HCT116 (cell line): ENCODE measurements at regions not wholly inside any gene's neighbourhood (a gene's known extent, or its start where the extent isn't known, plus 50 kb on each side); places are given as distances from the start of the nearest gene placed in this dataset.

Experiments used
- ATAC-seq: fragments of 200-7000 bp; cut with Tn5 transposase; 2 replicates; pipeline ENCODE4 v1.9.1; 2020; ENCODE audit warnings: mild to moderate bottlenecking, moderate library complexity
- BruUV-seq: library from RNA; stranded (reverse); fragments of 400-500 nt; replicated peaks from 2 replicates; lab custom pipeline; 2021; lab: Mats Ljungman, UMichigan
- CTCF ChIA-PET: fragments of 300-600 bp; sonication (Branson Sonifier 250); formaldehyde crosslinking; loops from one replicate; lab custom pipeline; 2021; ENCODE audit warnings: antibody characterized with exemption; lab: Charles Lee
- POLR2A ChIA-PET: fragments of 300-600, 350-600 bp; sonication (Branson Sonifier 250); formaldehyde crosslinking; loops from one replicate; lab custom pipeline; 2021; ENCODE audit warnings: antibody characterized with exemption; lab: Charles Lee
- RAD21 ChIA-PET, 2 experiments: fragments of 300-600 bp; sonication (Branson Sonifier 250); formaldehyde crosslinking; loops; one replicate each; lab custom pipeline; 2023; ENCODE audit warnings: low total read pairs in 2 of 2; ENCODE audit not compliant: uncharacterized antibody in 2 of 2, unreplicated experiment in 2 of 2, low non-redundant PET in 1 of 2; lab: Charles Lee
- DNase-seq: peaks from one replicate; pipeline ENCODE4 v3.0.0-alpha.2; 2010; ENCODE audit warnings: low read depth, low spot score
- H2AFZ ChIP-seq: fragments of 200-600 bp; shearing (Covaris generic), sonication (generic); 2 replicates; pipeline ENCODE4 v1.6.1; 2017; ENCODE audit warnings: low read depth, mixed run types, mixed read lengths, antibody characterized with exemption, low read length; ENCODE audit not compliant: poor library complexity, severe bottlenecking
- H3K27ac ChIP-seq: 2 replicates; pipeline ENCODE4 v1.5.1; 2012; ENCODE audit warnings: low read depth, low read length
- H3K27me3 ChIP-seq: fragments of 200-600 bp; sonication (generic); 2 replicates; pipeline ENCODE4 v1.6.1; 2016; ENCODE audit warnings: mixed run types, low read length, mixed read lengths; ENCODE audit not compliant: insufficient read depth
- H3K36me3 ChIP-seq, 2 experiments: fragments of 200-500 bp in 1 of 2; fragments of 200-600 bp in 1 of 2; sonication (Bioruptor generic) in 1 of 2; sonication (generic) in 1 of 2; 2 replicates each; pipeline versions ENCODE4 v1.5.1 to v1.6.1; 2014 to 2016; ENCODE audit warnings: low read length in 2 of 2, inconsistent platforms in 1 of 2, mixed read lengths in 1 of 2, mixed run types in 1 of 2; ENCODE audit not compliant: insufficient read depth in 2 of 2, control insufficient read depth in 1 of 2
- H3K4me1 ChIP-seq, 2 experiments: fragments of 200-600 bp in 1 of 2; sonication (generic) in 1 of 2; 2 replicates each; pipeline versions ENCODE4 v1.5.1 to v1.6.1; 2012 to 2017; ENCODE audit warnings: low read length in 2 of 2, inconsistent platforms in 1 of 2, mild to moderate bottlenecking in 1 of 2, mixed read lengths in 1 of 2, mixed run types in 1 of 2, moderate library complexity in 1 of 2; ENCODE audit not compliant: insufficient read depth in 2 of 2, control insufficient read depth in 1 of 2
- H3K4me2 ChIP-seq: fragments of 200-600 bp; sonication (generic); 2 replicates; pipeline ENCODE4 v1.6.1; 2017; ENCODE audit warnings: mixed run types, low read length, mixed read lengths
- H3K4me3 ChIP-seq, 2 experiments: fragments of 200-600 bp in 1 of 2; sonication (generic) in 1 of 2; replicated peaks in 1 of 2; 2 replicates each; pipeline ENCODE4 v1.5.1; 2011 to 2016; ENCODE audit warnings: low read length in 2 of 2, control low read depth in 1 of 2, low read depth in 1 of 2, mild to moderate bottlenecking in 1 of 2, mixed read lengths in 1 of 2, mixed run types in 1 of 2
- H3K79me2 ChIP-seq: fragments of 200-600 bp; sonication (generic); 2 replicates; pipeline ENCODE4 v1.6.1; 2017; ENCODE audit warnings: mild to moderate bottlenecking, mixed run types, low read length, moderate library complexity, mixed read lengths; ENCODE audit not compliant: insufficient read depth
- H3K9ac ChIP-seq: fragments of 200-600 bp; sonication (generic); 2 replicates; pipeline ENCODE4 v1.6.1; 2016; ENCODE audit warnings: low read length, mixed read lengths
- H3K9me2 ChIP-seq: fragments of 200-600 bp; sonication (generic), shearing (Covaris generic); 2 replicates; pipeline ENCODE4 v1.6.1; 2017; ENCODE audit warnings: mixed run types, mild to moderate bottlenecking, moderate library complexity; ENCODE audit not compliant: insufficient read depth
- H3K9me3 ChIP-seq, 2 experiments: fragments of 200-500 bp in 1 of 2; fragments of 200-600 bp in 1 of 2; sonication (Bioruptor generic) in 1 of 2; sonication (generic) in 1 of 2; 2 replicates each; pipeline ENCODE4 v1.6.1; 2014 to 2017; ENCODE audit warnings: low read length in 2 of 2, mixed read lengths in 2 of 2, inconsistent platforms in 1 of 2, low read depth in 1 of 2, mild to moderate bottlenecking in 1 of 2, mixed run types in 1 of 2, moderate library complexity in 1 of 2; ENCODE audit not compliant: control insufficient read depth in 1 of 2, insufficient read depth in 1 of 2
- H4K20me1 ChIP-seq: fragments of 200-600 bp; sonication (generic), shearing (Covaris generic); 2 replicates; pipeline ENCODE4 v1.6.1; 2017; ENCODE audit warnings: mixed run types, mild to moderate bottlenecking, moderate library complexity; ENCODE audit not compliant: insufficient read depth
- CBX3 ChIP-seq: IDR thresholded peaks from 2 replicates; pipeline ENCODE4 v1.6.1; 2012; ENCODE audit warnings: low read depth
- CEBPB ChIP-seq: IDR thresholded peaks from 2 replicates; pipeline ENCODE4 v1.6.1; 2012; ENCODE audit warnings: low read depth
- EGR1 ChIP-seq: IDR thresholded peaks from 2 replicates; pipeline ENCODE4 v1.6.1; 2012; ENCODE audit warnings: low read depth
- ELF1 ChIP-seq: IDR thresholded peaks from 2 replicates; pipeline ENCODE4 v1.6.1; 2012; ENCODE audit warnings: low read depth, borderline replicate concordance
- FOSL1 ChIP-seq: IDR thresholded peaks from 2 replicates; pipeline ENCODE4 v1.6.1; 2012; ENCODE audit warnings: low read depth
- JUND ChIP-seq: IDR thresholded peaks from 2 replicates; pipeline ENCODE4 v1.6.1; 2012
- MAX ChIP-seq: IDR thresholded peaks from 2 replicates; pipeline ENCODE4 v1.6.1; 2012
- POLR2A ChIP-seq: IDR thresholded peaks from 2 replicates; pipeline ENCODE4 v1.7.0; 2011; ENCODE audit warnings: borderline replicate concordance; ENCODE audit not compliant: insufficient read depth, insufficient read length; ENCODE audit errors: extremely low read depth
- POLR2AphosphoS5 ChIP-seq: IDR thresholded peaks from 2 replicates; pipeline ENCODE4 v1.6.1; 2011; ENCODE audit warnings: mild to moderate bottlenecking, low read depth, low read length, moderate library complexity
- RAD21 ChIP-seq: IDR thresholded peaks from 2 replicates; pipeline ENCODE4 v1.6.1; 2012; ENCODE audit warnings: low read depth, mild to moderate bottlenecking
- SIN3A ChIP-seq: IDR thresholded peaks from 2 replicates; pipeline ENCODE4 v1.6.1; 2012; ENCODE audit warnings: low read depth
- SRF ChIP-seq: IDR thresholded peaks from 2 replicates; pipeline ENCODE4 v1.6.1; 2012; ENCODE audit warnings: low read depth
- TCF7L2 ChIP-seq: IDR thresholded peaks from 2 replicates; pipeline ENCODE4 v1.7.0; 2011; ENCODE audit warnings: borderline replicate concordance, inconsistent platforms; ENCODE audit not compliant: insufficient read depth, insufficient read length; ENCODE audit errors: extremely low read depth
- YY1 ChIP-seq: IDR thresholded peaks from 2 replicates; pipeline ENCODE4 v1.6.1; 2011; ENCODE audit warnings: low read length, low read depth, moderate library complexity, mild to moderate bottlenecking; ENCODE audit not compliant: insufficient replicate concordance; ENCODE audit errors: extremely low read depth
- ZNF274 ChIP-seq: fragments of 200-500 bp; sonication (Bioruptor generic); IDR thresholded peaks from 2 replicates; pipeline ENCODE4 v1.6.1; 2014; ENCODE audit warnings: mild to moderate bottlenecking, low read depth, low read length, inconsistent platforms
- intact Hi-C: fragments of 100-400 bp; cut with micrococcal nuclease; formaldehyde crosslinking; loops from 2 replicates; pipeline ENCODE4 v1.10.0; 2022
- TF ChIP-seq, protein P1 (sequence below): IDR thresholded peaks from 2 replicates; pipeline ENCODE4 v1.6.1; 2011; ENCODE audit warnings: mild to moderate bottlenecking, low read length, moderate library complexity; ENCODE audit not compliant: insufficient replicate concordance; ENCODE audit errors: extremely low read depth

GRCh38 chr4:144310535-144310934 is 170.0 kb upstream of the GYPA start:
- Histone ChIP-seq H3K9ac (no peak overlapping the region), H3K4me3 (no peak overlapping the region), H3K9me3 (0 out of 4 replicates have a peak, but pooled peaks cover 0 to 6% of the 10 kb centered on the region in 2 experiments), H4K20me1 (no peaks in the 10 kb centered on the region), H3K4me1 (no peaks in the 10 kb centered on the region), H3K4me2 (no peak overlapping the region), H3K27ac (no peak overlapping the region), H3K36me3 (no peaks in the 10 kb centered on the region), H3K9me2 (no peaks in the 10 kb centered on the region), H2AFZ (no peak overlapping the region), H3K27me3 (no peaks in the 10 kb centered on the region), H3K79me2 (no peaks in the 10 kb centered on the region)
- ATAC-seq (no peak), DNase-seq (no peak)
- ChIA-PET CTCF (no interaction called here), RAD21 (no interaction called here), POLR2A (no interaction called here)
- TF ChIP-seq ELF1, result no peak
- TF ChIP-seq JUND, result no peak
- TF ChIP-seq, protein P1, sequence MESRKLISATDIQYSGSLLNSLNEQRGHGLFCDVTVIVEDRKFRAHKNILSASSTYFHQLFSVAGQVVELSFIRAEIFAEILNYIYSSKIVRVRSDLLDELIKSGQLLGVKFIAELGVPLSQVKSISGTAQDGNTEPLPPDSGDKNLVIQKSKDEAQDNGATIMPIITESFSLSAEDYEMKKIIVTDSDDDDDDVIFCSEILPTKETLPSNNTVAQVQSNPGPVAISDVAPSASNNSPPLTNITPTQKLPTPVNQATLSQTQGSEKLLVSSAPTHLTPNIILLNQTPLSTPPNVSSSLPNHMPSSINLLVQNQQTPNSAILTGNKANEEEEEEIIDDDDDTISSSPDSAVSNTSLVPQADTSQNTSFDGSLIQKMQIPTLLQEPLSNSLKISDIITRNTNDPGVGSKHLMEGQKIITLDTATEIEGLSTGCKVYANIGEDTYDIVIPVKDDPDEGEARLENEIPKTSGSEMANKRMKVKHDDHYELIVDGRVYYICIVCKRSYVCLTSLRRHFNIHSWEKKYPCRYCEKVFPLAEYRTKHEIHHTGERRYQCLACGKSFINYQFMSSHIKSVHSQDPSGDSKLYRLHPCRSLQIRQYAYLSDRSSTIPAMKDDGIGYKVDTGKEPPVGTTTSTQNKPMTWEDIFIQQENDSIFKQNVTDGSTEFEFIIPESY, result no peak
- no peak for TF ChIP-seq POLR2AphosphoS5
- no peak for TF ChIP-seq RAD21
- intact Hi-C loops, result no loop called here
- no TSS peak for BruUV-seq

- no TSS peak for BruUV-seq
- ATAC-seq, result no peak
- no peak for TF ChIP-seq SIN3A
- TF ChIP-seq SRF, result no peak
- TF ChIP-seq, protein P1, result no peak
- no peak for TF ChIP-seq CBX3
- no peak for TF ChIP-seq ZNF274
- TF ChIP-seq YY1, result no peak
- no peak for TF ChIP-seq EGR1
- no peak for TF ChIP-seq JUND
- TF ChIP-seq CEBPB, result no peak
- no peak for TF ChIP-seq TCF7L2
- TF ChIP-seq FOSL1, result no peak
- no peak for TF ChIP-seq POLR2A
- TF ChIP-seq RAD21, result no peak
- no peak for TF ChIP-seq MAX
- TF ChIP-seq ELF1, result no peak
Measured at GRCh38 chr4:144313370-144313769, 172.9 kb upstream of the GYPA start.

More at GRCh38 chr4:144313370-144313769, 172.9 kb upstream of the GYPA start:
- no peak overlapping the region for H3K4me3 ChIP-seq
- no peaks in the 10 kb centered on the region for H3K36me3 ChIP-seq
- no peak for DNase-seq
- no peak overlapping the region for H3K4me2 ChIP-seq
- H3K27me3 ChIP-seq, result no peaks in the 10 kb centered on the region
- H3K27ac ChIP-seq, result no peak overlapping the region
- no peaks in the 10 kb centered on the region for H3K9me2 ChIP-seq
- 0 out of 4 replicates have a peak, but pooled peaks cover 0 to 6% of the 10 kb centered on the region in 2 experiments for H3K9me3 ChIP-seq
- ChIA-PET RAD21 (no interaction called here), CTCF (no interaction called here), POLR2A (no interaction called here)
- H3K4me1 ChIP-seq, result no peaks in the 10 kb centered on the region
- H3K79me2 ChIP-seq, result no peaks in the 10 kb centered on the region
- H3K9ac ChIP-seq, result no peak overlapping the region
- H4K20me1 ChIP-seq, result no peaks in the 10 kb centered on the region
- intact Hi-C loops, result no loop called here
- H2AFZ ChIP-seq, result no peak overlapping the region
